IgD-negative memory B cell (primary cell): ENCODE measurements at regions not wholly inside any gene's neighbourhood (a gene's known extent, or its start where the extent isn't known, plus 50 kb on each side); places are given as distances from the start of the nearest gene placed in this dataset.
"Not testable (repeated sequence)": the region's sequence is repeated elsewhere in the genome, so short reads cannot be mapped to it uniquely, and the experiment has no call there.

ENCODE experiments used
- H3K27ac Mint-ChIP-seq, 3 donors: one replicate each; pipeline ENCODE4 v1.8.0; 2020 to 2022; ENCODE audit warnings: mild to moderate bottlenecking in 3 of 3, mixed read lengths in 3 of 3, moderate library complexity in 1 of 3
- H3K27me3 Mint-ChIP-seq: one replicate; pipeline ENCODE4 v1.8.0; 2021; ENCODE audit warnings: mixed read lengths
- H3K36me3 Mint-ChIP-seq: one replicate; pipeline ENCODE4 v1.8.0; 2020; ENCODE audit warnings: mild to moderate bottlenecking, mixed read lengths
- H3K4me1 Mint-ChIP-seq, 3 donors: one replicate each; pipeline ENCODE4 v1.8.0; 2020 to 2022; ENCODE audit warnings: mixed read lengths in 3 of 3, mild to moderate bottlenecking in 1 of 3
- H3K4me3 Mint-ChIP-seq, 4 donors: one replicate each; pipeline ENCODE4 v1.8.0; 2020 to 2022; ENCODE audit warnings: mild to moderate bottlenecking in 4 of 4, mixed read lengths in 4 of 4, moderate library complexity in 3 of 4
- H3K9me3 Mint-ChIP-seq, 3 donors: one replicate each; pipeline ENCODE4 v1.8.0; 2020 to 2021; ENCODE audit warnings: mixed read lengths in 3 of 3, mild to moderate bottlenecking in 1 of 3

GRCh38 chr6:86782328-86782727 lies 155.0 kb upstream of the HTR1E start:
- peaks cover 0 to 3% (median 0%) of the 10 kb centered on the region in 3 donors for H3K9me3 Mint-ChIP-seq
- no peak overlapping the region for H3K27ac Mint-ChIP-seq
- no peak overlapping the region for H3K4me3 Mint-ChIP-seq
- no peaks in the 10 kb centered on the region for H3K36me3 Mint-ChIP-seq
- no peaks in the 10 kb centered on the region for H3K4me1 Mint-ChIP-seq
- no peaks in the 10 kb centered on the region for H3K27me3 Mint-ChIP-seq

DNA sequence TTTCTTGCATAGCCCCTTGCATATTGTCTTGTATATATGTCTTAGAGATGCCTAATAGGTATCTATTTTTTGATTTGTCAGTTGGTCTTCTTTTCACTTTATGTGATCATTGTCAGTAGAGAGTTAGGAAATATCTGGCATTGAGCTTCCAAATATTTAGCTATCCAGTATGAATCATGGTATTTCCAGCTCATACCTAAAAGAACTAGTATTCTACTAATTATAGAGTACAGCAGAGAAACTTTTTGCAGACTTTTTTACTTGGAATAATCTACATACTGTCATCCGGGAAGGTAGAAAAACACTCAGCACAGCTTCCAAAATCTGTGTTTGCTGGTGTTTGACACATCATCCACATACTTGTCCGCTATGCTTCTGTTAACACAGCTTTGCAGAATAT lies 156.4 kb upstream of the HTR1E start:
- Mint-ChIP-seq H3K27ac (no peak overlapping the region), H3K4me1 (peaks cover 0 to under 1% (median 0%) of the 10 kb centered on the region in 3 donors), H3K36me3 (no peaks in the 10 kb centered on the region)

GRCh38 chr6:86775893-86776292 lies 161.4 kb upstream of the HTR1E start:
- Mint-ChIP-seq H3K36me3 (no peaks in the 10 kb centered on the region), H3K4me3 (no peak overlapping the region), H3K27ac (no peak overlapping the region)

More for the DNA sequence above, 156.4 kb upstream of the HTR1E start:
- Mint-ChIP-seq H3K4me3 (no peak overlapping the region), H3K9me3 (peaks cover 0 to 3% (median 0%) of the 10 kb centered on the region in 3 donors), H3K27me3 (no peaks in the 10 kb centered on the region)

GRCh38 chr6:86765211-86765610 lies 172.1 kb upstream of the HTR1E start:
- no peak overlapping the region for H3K4me3 Mint-ChIP-seq
- no peak overlapping the region for H3K27ac Mint-ChIP-seq
- peaks cover 0 to 7% (median 6%) of the 10 kb centered on the region in 3 donors for H3K9me3 Mint-ChIP-seq
- H3K36me3 Mint-ChIP-seq = peaks cover 2% of the 10 kb centered on the region
- peaks cover 3% of the 10 kb centered on the region for H3K27me3 Mint-ChIP-seq
- no peaks in the 10 kb centered on the region for H3K4me1 Mint-ChIP-seq

More at GRCh38 chr6:86775893-86776292, 161.4 kb upstream of the HTR1E start:
- H3K27me3 Mint-ChIP-seq = no peaks in the 10 kb centered on the region
- peaks cover 0 to 3% (median 2%) of the 10 kb centered on the region in 3 donors for H3K9me3 Mint-ChIP-seq
- H3K4me1 Mint-ChIP-seq = peaks cover 0 to 2% (median 0%) of the 10 kb centered on the region in 3 donors

GRCh38 chr6:86759953-86760352 lies 177.4 kb upstream of the HTR1E start:
- not testable (repeated sequence) for H3K4me1 Mint-ChIP-seq, H3K36me3 Mint-ChIP-seq, H3K4me3 Mint-ChIP-seq, H3K27ac Mint-ChIP-seq, H3K27me3 Mint-ChIP-seq
- H3K9me3 Mint-ChIP-seq = peaks cover 2 to 19% (median 18%) of the 10 kb centered on the region in 3 donors

DNA sequence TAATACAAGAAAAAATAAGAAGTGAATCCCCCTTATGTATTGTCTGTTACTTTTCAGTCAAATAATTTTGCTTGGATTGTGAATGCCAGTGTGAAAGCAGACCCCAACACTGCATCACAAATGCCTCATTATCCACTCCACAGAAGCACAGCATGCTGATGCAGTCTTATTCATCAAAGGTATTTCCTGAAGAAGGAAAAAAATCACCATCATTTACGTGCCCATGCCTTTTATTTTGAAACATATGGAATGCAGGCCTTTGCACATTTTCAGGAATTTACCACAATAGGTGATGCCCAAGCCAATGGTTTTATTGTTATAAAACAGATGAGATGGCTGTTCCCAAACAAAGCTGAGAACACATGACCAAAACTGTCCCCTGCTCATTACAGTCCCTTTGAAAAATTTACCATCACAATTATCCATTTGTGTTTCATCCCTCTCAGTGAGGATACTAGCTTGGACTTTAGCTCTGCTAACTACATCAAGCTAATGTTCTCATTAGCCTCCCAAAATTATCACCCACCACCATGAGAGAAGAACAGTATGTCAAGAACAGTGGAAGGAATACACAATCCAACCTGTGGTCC lies 180.6 kb upstream of the HTR1E start:
- Mint-ChIP-seq H3K4me3 (no peak overlapping the region), H3K36me3 (no peaks in the 10 kb centered on the region), H3K9me3 (peaks cover 2 to 18% (median 12%) of the 10 kb centered on the region in 3 donors), H3K27me3 (no peaks in the 10 kb centered on the region), H3K4me1 (no peaks in the 10 kb centered on the region), H3K27ac (no peak overlapping the region)

- H3K4me1 Mint-ChIP-seq = no peaks in the 10 kb centered on the region
- H3K27ac Mint-ChIP-seq = no peak overlapping the region
- no peaks in the 10 kb centered on the region for H3K36me3 Mint-ChIP-seq
- H3K27me3 Mint-ChIP-seq = peaks cover 6% of the 10 kb centered on the region
- peaks cover 0 to 3% (median 2%) of the 10 kb centered on the region in 3 donors for H3K9me3 Mint-ChIP-seq
- H3K4me3 Mint-ChIP-seq = no peak overlapping the region
Measured at GRCh38 chr6:86744048-86744447, 193.3 kb upstream of the HTR1E start.

DNA sequence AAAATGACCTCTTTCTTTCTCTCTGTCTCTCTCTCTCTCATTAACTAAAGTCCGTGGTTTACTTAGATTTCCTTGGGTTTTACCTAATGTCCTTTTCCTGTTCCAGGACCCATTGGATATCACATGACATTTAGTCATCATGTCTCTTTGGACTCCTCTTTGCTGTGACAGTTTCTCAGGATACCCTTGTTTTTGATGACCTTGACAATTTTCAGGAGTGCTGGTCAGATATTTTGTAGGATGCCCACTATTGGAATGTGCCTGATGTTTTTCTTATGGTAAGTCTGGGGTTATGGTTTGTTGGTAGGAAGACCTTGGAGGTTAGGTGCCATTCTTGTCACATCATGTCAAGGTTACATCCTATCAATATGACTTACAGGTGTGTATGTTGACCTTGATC lies 199.2 kb upstream of the HTR1E start:
- Mint-ChIP-seq H3K4me3 (no peak overlapping the region), H3K36me3 (no peaks in the 10 kb centered on the region), H3K9me3 (peaks cover 0 to 7% (median 0%) of the 10 kb centered on the region in 3 donors), H3K4me1 (no peaks in the 10 kb centered on the region), H3K27ac (no peak overlapping the region), H3K27me3 (no peaks in the 10 kb centered on the region)

DNA sequence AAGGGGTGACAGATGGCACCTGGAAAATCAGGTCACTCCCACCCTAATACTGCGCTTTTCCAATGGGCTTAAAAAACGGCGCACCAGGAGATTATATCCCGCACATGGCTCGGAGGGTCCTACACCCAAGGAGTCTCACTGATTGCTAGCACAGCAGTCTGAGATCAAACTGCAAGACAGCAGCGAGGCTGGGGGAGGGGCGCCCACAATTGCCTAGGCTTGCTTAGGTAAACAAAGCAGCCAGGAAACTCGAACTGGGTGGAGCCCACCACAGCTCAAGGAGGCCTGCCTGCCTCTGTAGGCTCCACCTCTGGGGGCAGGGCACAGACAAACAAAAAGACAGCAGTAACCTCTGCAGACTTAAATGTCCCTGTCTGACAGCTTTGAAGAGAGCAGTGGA lies 205.7 kb upstream of the HTR1E start:
- peaks cover 0 to 15% (median 0%) of the 10 kb centered on the region in 3 donors for H3K9me3 Mint-ChIP-seq
- not testable (repeated sequence) for H3K27ac Mint-ChIP-seq, H3K4me3 Mint-ChIP-seq, H3K36me3 Mint-ChIP-seq, H3K27me3 Mint-ChIP-seq, H3K4me1 Mint-ChIP-seq

DNA sequence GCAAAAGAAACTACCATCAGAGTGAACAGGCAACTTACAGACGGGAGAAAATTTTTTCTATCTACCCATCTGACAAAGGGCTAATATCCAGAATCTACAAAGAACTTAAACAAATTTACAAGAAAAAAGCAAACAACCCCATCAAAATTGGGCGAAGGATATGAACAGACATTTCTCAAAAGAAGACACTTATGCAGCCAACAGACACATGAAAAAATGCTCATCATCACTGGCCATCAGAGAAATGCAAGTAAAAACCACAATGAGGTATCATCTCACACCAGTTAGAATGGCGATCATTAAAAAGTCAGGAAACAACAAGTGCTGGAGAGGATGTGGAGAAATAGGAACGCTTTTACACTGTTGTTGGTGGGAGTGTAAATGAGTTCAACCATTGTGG lies 206.6 kb upstream of the HTR1E start:
- not testable (repeated sequence) for H3K27ac Mint-ChIP-seq, H3K36me3 Mint-ChIP-seq, H3K27me3 Mint-ChIP-seq, H3K4me3 Mint-ChIP-seq, H3K4me1 Mint-ChIP-seq
- H3K9me3 Mint-ChIP-seq = peaks cover 0 to 15% (median 0%) of the 10 kb centered on the region in 3 donors

GRCh38 chr6:86730216-86730615 lies 207.1 kb upstream of the HTR1E start:
- Mint-ChIP-seq H3K27me3 (no peaks in the 10 kb centered on the region), H3K36me3 (no peaks in the 10 kb centered on the region), H3K9me3 (peaks cover 0 to 15% (median 0%) of the 10 kb centered on the region in 3 donors), H3K27ac (no peak overlapping the region), H3K4me1 (no peaks in the 10 kb centered on the region), H3K4me3 (no peak overlapping the region)

DNA sequence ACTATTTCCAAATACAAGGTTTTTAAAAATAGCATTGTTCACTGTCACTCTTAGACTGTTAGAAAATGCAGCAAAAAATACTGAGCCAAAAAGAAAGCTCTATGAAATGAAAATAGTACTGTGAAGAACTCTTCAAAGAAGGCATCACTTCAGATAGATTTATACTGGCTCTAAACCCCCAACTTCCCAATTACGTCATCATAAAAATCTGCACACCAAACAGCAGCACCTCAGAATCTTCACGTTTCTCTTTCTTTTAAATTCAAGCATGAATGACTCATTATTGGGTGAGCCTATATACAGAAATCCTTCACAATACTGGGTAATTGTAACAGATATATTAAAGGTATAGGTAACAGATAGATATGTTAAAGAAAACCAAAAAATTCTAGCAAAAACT lies 208.4 kb upstream of the HTR1E start:
- peaks cover 0 to 16% (median 0%) of the 10 kb centered on the region in 3 donors for H3K9me3 Mint-ChIP-seq
- H3K4me1 Mint-ChIP-seq = no peaks in the 10 kb centered on the region
- H3K36me3 Mint-ChIP-seq = no peaks in the 10 kb centered on the region
- H3K4me3 Mint-ChIP-seq = no peak overlapping the region
- no peak overlapping the region for H3K27ac Mint-ChIP-seq
- H3K27me3 Mint-ChIP-seq = peaks cover 1% of the 10 kb centered on the region

GRCh38 chr6:86724695-86725094 lies 212.6 kb upstream of the HTR1E start:
- Mint-ChIP-seq H3K4me3 (no peak overlapping the region), H3K27me3 (peaks cover 1% of the 10 kb centered on the region), H3K27ac (no peak overlapping the region), H3K4me1 (no peaks in the 10 kb centered on the region), H3K36me3 (no peaks in the 10 kb centered on the region), H3K9me3 (peaks cover 0 to 5% (median 0%) of the 10 kb centered on the region in 3 donors)

DNA sequence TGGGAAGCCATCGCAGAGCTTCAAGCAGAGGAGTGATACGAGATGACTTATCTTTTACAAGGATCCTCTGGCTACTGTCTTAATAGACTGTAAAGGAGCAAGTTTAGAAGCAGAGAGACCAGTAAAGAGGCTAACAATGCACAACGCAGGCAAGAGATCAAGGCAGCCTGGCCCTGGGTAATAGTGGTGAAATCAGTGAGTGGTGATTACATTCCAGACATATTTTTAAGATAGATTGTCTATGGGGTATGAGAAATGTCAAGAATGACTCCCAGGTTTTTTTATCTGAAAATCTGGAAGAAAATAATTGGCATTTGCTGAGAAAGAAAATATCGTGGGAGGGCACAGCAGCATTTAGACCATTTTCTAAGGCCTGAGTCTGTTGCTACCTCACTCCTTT lies 213.6 kb upstream of the HTR1E start:
- Mint-ChIP-seq H3K27me3 (peaks cover 1% of the 10 kb centered on the region), H3K27ac (peak overlapping the region in 1 of 3 donors; percentile 50), H3K36me3 (no peaks in the 10 kb centered on the region), H3K4me1 (no peaks in the 10 kb centered on the region), H3K4me3 (no peak overlapping the region), H3K9me3 (peaks cover 0 to 5% (median 3%) of the 10 kb centered on the region in 3 donors)

GRCh38 chr6:86723151-86723550 lies 214.2 kb upstream of the HTR1E start:
- Mint-ChIP-seq H3K9me3 (peaks cover 0 to 5% (median 3%) of the 10 kb centered on the region in 3 donors), H3K27me3 (peaks cover 1% of the 10 kb centered on the region), H3K27ac (no peak overlapping the region), H3K4me1 (no peaks in the 10 kb centered on the region), H3K4me3 (no peak overlapping the region), H3K36me3 (no peaks in the 10 kb centered on the region)

DNA sequence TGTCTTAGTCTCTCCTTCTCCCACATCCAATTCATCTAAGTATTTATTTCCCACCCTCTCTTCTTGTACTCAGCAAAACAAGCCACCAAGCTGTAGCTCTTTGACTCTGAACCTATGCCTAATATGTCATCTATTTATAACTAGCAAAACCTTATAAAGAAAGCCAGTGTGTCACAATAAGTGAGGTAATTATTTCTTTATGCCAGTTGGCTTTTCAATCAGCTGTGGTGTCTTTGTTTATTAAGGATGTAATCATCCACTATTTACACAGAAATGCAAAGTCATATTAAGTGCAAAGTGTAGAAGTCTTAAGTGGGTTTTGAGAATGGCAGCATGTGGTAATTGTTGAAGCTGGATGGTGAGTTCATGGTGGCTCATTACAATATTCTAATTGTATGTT lies 215.2 kb upstream of the HTR1E start:
- H3K4me3 Mint-ChIP-seq = no peak overlapping the region
- peaks cover 1% of the 10 kb centered on the region for H3K27me3 Mint-ChIP-seq
- no peak overlapping the region for H3K27ac Mint-ChIP-seq
- H3K4me1 Mint-ChIP-seq = no peaks in the 10 kb centered on the region
- H3K9me3 Mint-ChIP-seq = peaks cover 0 to 5% (median 3%) of the 10 kb centered on the region in 3 donors
- H3K36me3 Mint-ChIP-seq = no peaks in the 10 kb centered on the region
